B cell (primary cell): ENCODE measurements at regions not wholly inside any gene's neighbourhood (a gene's known extent, or its start where the extent isn't known, plus 50 kb on each side); places are given as distances from the start of the nearest gene placed in this dataset.

Experiments used
- CTCF ChIP-seq: fragments of 200-600 bp; IDR thresholded peaks from one replicate; pipeline ENCODE4 v1.8.0; 2022; ENCODE audit warnings: antibody characterized with exemption, mild to moderate bottlenecking
- EZH2 ChIP-seq: IDR thresholded peaks from 2 replicates; pipeline ENCODE4 v1.6.1; 2012; ENCODE audit warnings: borderline replicate concordance, low read depth, mild to moderate bottlenecking, moderate library complexity, low read length; ENCODE audit not compliant: insufficient read depth, poor library complexity, severe bottlenecking

GRCh38 chr16:51540259-51540658 lies 389.2 kb upstream of the SALL1 start:
- TF ChIP-seq CTCF, result no peak
- TF ChIP-seq EZH2, result no peak
